AML-193 (cell line): ENCODE measurements at regions not wholly inside any gene's neighbourhood (a gene's known extent, or its start where the extent isn't known, plus 50 kb on each side); places are given as distances from the start of the nearest gene placed in this dataset.

Source experiments
- DNase-seq, 2 experiments: peaks; one replicate each; lab custom pipeline; 2025; lab: John Stamatoyannopoulos, UW

DNA sequence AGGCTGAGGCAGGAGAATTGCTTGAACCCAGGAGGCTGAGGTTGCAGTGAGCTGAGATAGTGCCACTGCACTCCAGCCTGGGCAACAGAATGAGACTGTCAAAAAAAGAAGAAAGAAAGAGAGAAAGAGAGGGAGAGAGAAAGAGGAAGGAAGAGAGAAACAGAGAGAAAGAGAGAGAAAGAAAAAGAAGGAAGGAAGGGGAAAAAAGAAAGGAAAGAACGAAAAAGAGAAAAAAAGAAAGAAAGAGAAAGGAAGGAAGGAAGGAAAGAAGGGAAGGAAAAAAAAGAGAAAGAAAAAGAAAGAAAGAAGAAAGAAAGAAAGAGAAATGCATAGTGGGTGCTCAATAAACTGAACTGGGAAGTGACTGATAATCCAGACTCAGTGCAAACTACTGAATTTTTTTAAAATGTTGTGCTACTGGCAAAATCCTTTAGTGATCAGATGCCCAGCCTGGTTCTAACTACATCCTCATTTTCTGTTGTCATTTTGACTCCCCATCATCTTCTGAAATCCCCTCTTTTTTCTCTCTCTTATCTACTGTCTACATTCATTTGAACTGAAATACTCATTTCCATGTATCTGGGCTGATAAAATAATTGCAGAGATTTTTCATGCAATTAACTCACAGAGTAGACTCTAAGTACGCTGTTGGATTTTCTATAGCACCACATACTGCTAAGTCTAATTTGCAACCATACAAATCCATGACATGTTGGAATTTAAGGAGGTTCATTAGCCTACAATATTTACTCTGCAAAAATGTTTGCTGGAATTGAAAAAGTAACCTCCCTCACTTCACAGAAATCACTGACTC is 85.3 kb upstream of the HIVEP1 start:
- DNase-seq: no peak

- no peak for DNase-seq
Measured at GRCh38 chr6:11925805-11926204, 86.3 kb upstream of the HIVEP1 start.

DNA sequence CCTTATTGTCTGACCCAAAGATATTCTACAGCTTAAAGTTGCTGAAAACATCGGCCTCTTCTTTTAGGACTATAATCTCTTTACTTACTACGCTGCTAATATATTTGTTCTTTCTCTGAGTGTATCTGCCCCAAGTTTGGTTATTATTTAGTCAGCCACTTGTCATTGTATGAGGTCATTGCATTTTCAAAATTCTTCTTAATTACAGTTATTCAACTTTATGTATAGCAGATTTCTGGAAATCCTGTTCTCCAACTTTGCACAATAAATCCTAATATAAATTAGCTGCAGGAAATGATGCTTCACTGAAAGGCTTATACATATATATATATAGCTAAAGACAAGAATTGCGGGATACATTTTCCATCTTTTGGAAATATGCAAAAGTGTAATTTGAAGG is 88.5 kb upstream of the HIVEP1 start:
- DNase-seq: no peak

GRCh38 chr6:11922901-11923300 is 89.2 kb upstream of the HIVEP1 start:
- no peak for DNase-seq

DNA sequence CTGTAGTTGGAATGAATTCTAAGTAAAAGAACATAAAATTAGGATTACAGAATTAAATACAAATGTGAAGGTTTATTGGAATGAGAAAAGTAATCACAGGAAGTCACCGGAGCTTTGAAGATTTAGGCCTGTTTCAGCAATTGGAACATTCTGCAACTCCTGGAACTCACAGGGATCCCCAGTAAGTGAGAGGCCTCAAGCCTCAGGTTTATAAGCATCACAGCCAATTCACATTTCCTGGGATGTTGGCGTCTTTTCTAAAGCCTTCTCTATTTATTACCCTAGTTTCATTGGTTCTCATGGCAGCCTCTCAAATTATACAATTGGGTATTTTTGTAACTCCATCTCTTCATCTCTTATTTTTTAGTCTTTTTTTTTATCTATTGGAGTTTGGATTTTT is 90.4 kb upstream of the HIVEP1 start:
- no peak for DNase-seq

DNA sequence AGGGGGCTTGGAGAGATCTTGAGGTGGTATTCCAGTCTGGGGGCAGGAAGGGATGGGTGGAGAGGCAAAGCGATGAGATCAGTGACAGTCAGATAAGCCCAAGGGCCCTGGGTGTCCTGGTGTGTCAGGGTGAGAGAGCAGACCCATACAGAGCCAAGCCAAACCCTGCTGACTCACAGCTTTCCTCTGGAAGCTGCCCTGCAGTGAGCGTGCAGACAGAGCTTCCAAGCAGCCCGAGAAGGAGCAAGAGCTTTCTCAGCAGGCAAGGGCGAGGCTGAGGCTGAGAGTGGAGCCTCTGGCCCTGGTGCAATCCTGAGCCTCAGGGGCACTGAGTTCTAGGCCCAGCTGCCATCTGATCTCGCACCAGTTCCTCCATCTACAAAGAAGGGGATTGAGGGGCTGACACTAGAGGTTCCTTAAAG is 91.1 kb upstream of the HIVEP1 start:
- DNase-seq: no peak

DNA sequence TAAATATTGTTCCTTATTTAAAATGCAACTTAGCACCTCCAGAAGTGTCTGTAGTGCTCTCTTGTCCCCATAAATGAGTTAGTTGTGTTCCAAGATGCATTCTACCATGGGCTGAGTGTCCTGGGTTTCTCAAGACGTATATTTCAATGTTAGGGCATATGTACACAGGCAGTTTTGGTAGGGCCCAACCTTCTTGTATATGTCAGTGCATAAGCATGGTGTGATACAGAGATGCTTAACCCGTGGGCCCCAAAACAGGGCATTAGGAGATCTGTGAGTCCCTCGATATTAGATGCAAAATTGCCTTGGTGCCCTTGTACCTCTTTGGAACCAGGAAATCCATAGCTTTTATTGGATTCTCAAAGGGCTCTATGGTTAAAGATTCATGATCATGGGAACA is 91.5 kb upstream of the HIVEP1 start:
- DNase-seq: no peak

GRCh38 chr6:11919771-11920440 is 92.2 kb upstream of the HIVEP1 start:
- DNase-seq: no peak

- DNase-seq: no peak
Measured at GRCh38 chr6:11918739-11919605, 93.1 kb upstream of the HIVEP1 start.

DNA sequence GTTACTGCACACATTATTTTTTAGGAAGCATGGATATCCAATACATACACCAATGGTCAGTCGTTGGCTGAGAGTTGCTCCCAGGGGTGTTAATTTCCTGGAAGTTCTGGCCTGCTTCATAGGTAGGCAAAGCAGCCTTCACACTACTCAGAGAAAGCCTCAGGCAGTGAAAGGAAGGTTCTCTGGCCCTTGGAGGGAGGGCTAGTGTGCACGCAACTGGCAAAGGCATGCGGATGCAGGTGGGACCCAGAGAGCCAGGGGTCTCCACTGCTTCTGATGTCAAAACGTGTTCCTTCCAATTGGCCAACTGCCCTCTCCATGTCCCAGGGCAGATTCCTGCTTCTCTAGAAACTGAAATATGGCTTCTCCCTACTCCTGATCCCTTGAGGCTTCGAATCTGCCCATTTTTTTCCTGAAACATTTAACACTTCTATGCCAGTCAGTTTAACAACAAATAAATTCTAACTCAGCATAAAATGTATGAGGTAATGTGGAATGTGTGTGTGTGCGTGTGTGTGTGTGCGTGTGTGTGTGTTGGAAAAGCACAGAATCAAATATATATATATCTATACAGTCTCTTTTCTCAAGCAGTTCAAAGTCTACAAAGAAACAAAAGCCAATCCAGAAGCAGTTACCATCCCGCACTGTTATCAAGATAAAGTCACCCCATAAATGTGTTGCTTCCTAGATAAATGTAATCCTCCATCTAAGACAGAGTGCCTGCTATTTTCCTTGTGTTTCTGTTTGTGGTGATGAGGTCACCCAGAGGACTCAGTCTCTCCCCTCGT is 94.0 kb upstream of the HIVEP1 start:
- DNase-seq: no peak

DNA sequence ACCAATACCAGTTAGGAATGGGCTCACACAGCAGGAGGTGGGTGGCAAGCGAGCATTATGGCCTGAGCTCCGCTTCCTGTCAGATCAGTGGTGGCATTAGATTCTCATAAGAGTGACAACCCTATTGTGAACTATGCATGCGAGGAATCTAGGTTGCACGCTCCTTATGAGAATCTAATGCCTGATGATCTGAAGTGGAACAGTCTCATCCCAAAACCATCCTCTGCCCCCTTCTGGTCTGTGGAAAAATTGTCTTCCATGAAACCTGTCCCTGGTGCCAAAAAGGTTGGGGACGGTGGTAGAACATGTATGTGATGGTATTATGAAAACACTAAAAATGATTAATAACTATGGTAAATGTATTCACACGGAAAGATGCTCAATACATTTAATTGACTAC is 99.7 kb upstream of the HIVEP1 start:
- DNase-seq: no peak

GRCh38 chr6:11911538-11911937 is 100.6 kb upstream of the HIVEP1 start:
- no peak for DNase-seq

- DNase-seq: no peak
Measured at GRCh38 chr6:11909696-11910132, 102.4 kb upstream of the HIVEP1 start.

- DNase-seq: no peak
Measured at GRCh38 chr6:11908436-11909105, 103.5 kb upstream of the HIVEP1 start.

- no peak for DNase-seq
Measured at GRCh38 chr6:11903645-11904044, 108.5 kb upstream of the HIVEP1 start.

GRCh38 chr6:11902527-11902926 is 109.6 kb upstream of the HIVEP1 start:
- no peak for DNase-seq

DNA sequence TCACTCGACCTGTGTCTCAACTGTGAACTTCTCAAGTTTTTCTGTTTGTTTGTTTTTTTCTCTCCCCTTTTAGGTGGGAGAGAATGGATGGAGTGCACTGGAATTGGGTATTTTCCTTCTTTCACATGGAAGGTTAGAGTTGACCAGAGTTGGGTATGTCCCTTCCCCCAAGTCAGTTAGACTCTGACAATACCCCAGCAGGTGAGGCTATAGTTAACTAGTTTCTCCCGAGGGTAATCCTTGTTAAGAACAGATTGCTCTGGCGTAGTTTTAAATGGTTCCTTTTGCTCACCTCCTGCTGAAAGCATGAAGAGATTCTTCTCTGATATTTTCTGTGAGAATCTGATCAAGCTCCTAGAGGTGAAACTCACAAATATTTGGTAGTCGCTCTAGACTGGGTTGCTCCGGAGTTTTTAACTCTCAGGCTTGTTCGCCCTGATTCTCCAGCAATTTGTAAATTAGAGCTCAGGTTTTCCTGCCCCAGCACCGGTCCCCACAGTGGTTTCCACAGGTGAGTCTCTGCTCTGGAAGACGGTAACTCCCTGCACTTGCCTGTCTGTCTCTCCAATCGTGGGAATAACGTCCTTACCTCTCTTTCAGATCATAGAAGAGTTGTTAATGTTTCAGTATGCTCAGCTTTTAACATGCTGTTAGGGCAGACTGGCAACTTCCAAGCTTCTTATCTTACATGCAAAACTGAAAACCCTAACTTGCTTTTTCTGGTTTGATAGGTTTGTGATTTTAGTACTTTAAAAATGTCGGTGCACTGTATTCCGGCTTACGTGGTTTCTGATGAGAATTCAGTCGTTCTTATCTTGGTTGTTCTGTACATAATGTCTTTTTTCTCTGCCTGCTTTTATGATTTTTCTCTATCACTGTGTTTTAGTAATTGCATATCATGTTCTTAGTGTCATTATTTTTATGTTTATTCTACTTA is 111.2 kb upstream of the HIVEP1 start:
- DNase-seq: no peak

- DNase-seq: no peak
Measured at GRCh38 chr6:11899645-11900044, 112.5 kb upstream of the HIVEP1 start.

DNA sequence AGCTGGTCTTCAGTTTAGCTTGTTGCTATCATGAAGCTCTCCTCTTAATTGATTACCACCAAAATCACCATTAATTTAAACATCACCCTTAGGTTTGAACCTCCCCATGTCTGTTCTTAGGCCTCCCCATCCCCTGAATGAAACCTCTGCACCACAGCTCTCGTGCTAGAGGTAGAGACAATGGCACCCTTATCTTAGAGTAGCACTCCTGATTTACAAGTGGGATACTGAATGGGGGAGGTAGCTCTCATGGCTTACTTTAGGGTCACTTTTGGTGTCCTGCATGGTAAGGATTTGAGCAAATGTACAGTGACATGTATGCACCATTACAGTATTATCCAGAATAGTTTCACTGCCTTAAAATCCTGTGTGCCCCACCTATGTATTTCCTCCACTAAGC is 115.6 kb upstream of the ADTRP start:
- no peak for DNase-seq

DNA sequence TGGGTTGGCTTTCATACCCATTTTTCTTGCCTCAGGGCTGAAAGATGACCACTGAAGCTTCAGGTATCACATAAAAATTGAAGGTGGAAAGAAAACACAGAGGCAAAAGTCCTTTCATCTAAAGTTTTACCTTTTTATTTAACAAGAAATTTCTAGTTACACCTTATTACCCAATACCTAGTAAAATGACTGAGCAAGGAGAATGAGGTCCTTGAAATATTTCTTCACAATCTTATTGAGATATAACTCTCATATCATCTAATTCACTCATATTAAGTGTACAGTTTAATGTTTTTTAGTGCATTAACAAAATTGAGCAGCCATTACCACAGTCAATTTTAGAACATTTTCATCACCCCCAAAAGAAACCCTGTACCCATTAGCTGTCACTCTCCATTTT is 112.9 kb upstream of the ADTRP start:
- DNase-seq: no peak
